Activated naive CD8-positive, alpha-beta T cell treated with anti-CD3 and anti-CD28 coated beads, Interleukin-2, amount 50 U/mL, for 24 hours (primary cell): ENCODE measurements at regions not wholly inside any gene's neighbourhood (a gene's known extent, or its start where the extent isn't known, plus 50 kb on each side); places are given as distances from the start of the nearest gene placed in this dataset.

ENCODE experiments used
- ATAC-seq: fragments of 150-1000 bp; cut with Tn5 transposase; one replicate; pipeline ENCODE4 v1.10.0; 2021
- DNase-seq: peaks from one replicate; pipeline ENCODE4 v3.0.0; 2021
- H3K27ac Mint-ChIP-seq: one replicate; pipeline ENCODE4 v1.8.0; 2021; ENCODE audit warnings: mild to moderate bottlenecking, mixed read lengths
- H3K27me3 Mint-ChIP-seq: one replicate; pipeline ENCODE4 v1.8.0; 2021; ENCODE audit warnings: mixed read lengths
- H3K36me3 Mint-ChIP-seq: one replicate; pipeline ENCODE4 v1.8.0; 2021; ENCODE audit warnings: low read depth, mixed read lengths
- H3K4me1 Mint-ChIP-seq: one replicate; pipeline ENCODE4 v1.8.0; 2021; ENCODE audit warnings: mixed read lengths
- H3K4me3 Mint-ChIP-seq: one replicate; pipeline ENCODE4 v1.8.0; 2021; ENCODE audit warnings: mild to moderate bottlenecking, moderate library complexity, mixed read lengths
- H3K9me3 Mint-ChIP-seq: one replicate; pipeline ENCODE4 v1.8.0; 2021; ENCODE audit warnings: mixed read lengths

GRCh38 chr10:83397806-83398205 lies 741.5 kb upstream of the GHITM start:
- Mint-ChIP-seq H3K36me3 (no peaks in the 10 kb centered on the region), H3K4me3 (no peak overlapping the region), H3K27ac (no peak overlapping the region), H3K4me1 (no peaks in the 10 kb centered on the region), H3K9me3 (no peaks in the 10 kb centered on the region), H3K27me3 (no peaks in the 10 kb centered on the region)
- ATAC-seq (no peak), DNase-seq (no peak)

- Mint-ChIP-seq H3K4me1 (no peaks in the 10 kb centered on the region), H3K27me3 (no peaks in the 10 kb centered on the region), H3K36me3 (no peaks in the 10 kb centered on the region), H3K4me3 (no peak overlapping the region), H3K27ac (no peak overlapping the region), H3K9me3 (no peaks in the 10 kb centered on the region)
- DNase-seq (no peak), ATAC-seq (no peak)
Measured at GRCh38 chr10:83410570-83410969, 728.7 kb upstream of the GHITM start.

GRCh38 chr10:83425306-83425705 lies 714.0 kb upstream of the GHITM start:
- Mint-ChIP-seq H3K36me3 (no peaks in the 10 kb centered on the region), H3K9me3 (peaks cover 4% of the 10 kb centered on the region), H3K4me3 (no peak overlapping the region), H3K27ac (no peak overlapping the region), H3K27me3 (no peaks in the 10 kb centered on the region), H3K4me1 (no peaks in the 10 kb centered on the region)
- no peak for ATAC-seq
- no peak for DNase-seq

- H3K9me3 Mint-ChIP-seq: peaks cover 4% of the 10 kb centered on the region
- no peaks in the 10 kb centered on the region for H3K4me1 Mint-ChIP-seq
- DNase-seq (no peak), ATAC-seq (no peak)
- no peak overlapping the region for H3K4me3 Mint-ChIP-seq
- H3K36me3 Mint-ChIP-seq: no peaks in the 10 kb centered on the region
- H3K27ac Mint-ChIP-seq: no peak overlapping the region
- H3K27me3 Mint-ChIP-seq: no peaks in the 10 kb centered on the region
Measured at GRCh38 chr10:83427101-83427500, 712.2 kb upstream of the GHITM start.

GRCh38 chr10:83432261-83433045 lies 706.9 kb upstream of the GHITM start:
- no peak for DNase-seq
- Mint-ChIP-seq H3K36me3 (no peaks in the 10 kb centered on the region), H3K4me3 (no peak overlapping the region), H3K9me3 (no peaks in the 10 kb centered on the region), H3K27ac (no peak overlapping the region), H3K27me3 (no peaks in the 10 kb centered on the region), H3K4me1 (no peaks in the 10 kb centered on the region)
- no peak for ATAC-seq

- Mint-ChIP-seq H3K9me3 (no peaks in the 10 kb centered on the region), H3K27me3 (no peaks in the 10 kb centered on the region), H3K4me3 (no peak overlapping the region), H3K27ac (no peak overlapping the region), H3K36me3 (no peaks in the 10 kb centered on the region), H3K4me1 (no peaks in the 10 kb centered on the region)
- DNase-seq: no peak
- no peak for ATAC-seq
Measured at GRCh38 chr10:83433705-83434104, 705.6 kb upstream of the GHITM start.

GRCh38 chr10:83448013-83448412 lies 691.3 kb upstream of the GHITM start:
- no peak overlapping the region for H3K27ac Mint-ChIP-seq
- H3K27me3 Mint-ChIP-seq: no peaks in the 10 kb centered on the region
- ATAC-seq (no peak), DNase-seq (no peak)
- peaks cover 20% of the 10 kb centered on the region for H3K9me3 Mint-ChIP-seq
- H3K36me3 Mint-ChIP-seq: no peaks in the 10 kb centered on the region
- H3K4me3 Mint-ChIP-seq: no peak overlapping the region
- no peaks in the 10 kb centered on the region for H3K4me1 Mint-ChIP-seq

GRCh38 chr10:83458611-83459010 lies 680.7 kb upstream of the GHITM start:
- H3K27me3 Mint-ChIP-seq: no peaks in the 10 kb centered on the region
- H3K27ac Mint-ChIP-seq: no peak overlapping the region
- peaks cover 7% of the 10 kb centered on the region for H3K9me3 Mint-ChIP-seq
- H3K36me3 Mint-ChIP-seq: no peaks in the 10 kb centered on the region
- no peak overlapping the region for H3K4me3 Mint-ChIP-seq
- no peak for DNase-seq
- H3K4me1 Mint-ChIP-seq: no peaks in the 10 kb centered on the region
- no peak for ATAC-seq

- DNase-seq: no peak
- H3K9me3 Mint-ChIP-seq: peaks cover 10% of the 10 kb centered on the region
- ATAC-seq: no peak
- H3K4me3 Mint-ChIP-seq: no peak overlapping the region
- H3K4me1 Mint-ChIP-seq: no peaks in the 10 kb centered on the region
- H3K36me3 Mint-ChIP-seq: no peaks in the 10 kb centered on the region
- no peak overlapping the region for H3K27ac Mint-ChIP-seq
- no peaks in the 10 kb centered on the region for H3K27me3 Mint-ChIP-seq
Measured at GRCh38 chr10:83459124-83459523, 680.2 kb upstream of the GHITM start.

- Mint-ChIP-seq H3K27me3 (no peaks in the 10 kb centered on the region), H3K27ac (no peak overlapping the region), H3K4me1 (no peaks in the 10 kb centered on the region)
Measured at GRCh38 chr10:83469728-83470331, 669.5 kb upstream of the GHITM start.

GRCh38 chr10:83476211-83476610 lies 663.1 kb upstream of the GHITM start:
- no peak for DNase-seq
- H3K36me3 Mint-ChIP-seq: no peaks in the 10 kb centered on the region
- H3K4me3 Mint-ChIP-seq: no peak overlapping the region
- no peak for ATAC-seq
- H3K27me3 Mint-ChIP-seq: no peaks in the 10 kb centered on the region
- peaks cover 26% of the 10 kb centered on the region for H3K9me3 Mint-ChIP-seq
- H3K27ac Mint-ChIP-seq: no peak overlapping the region
- no peaks in the 10 kb centered on the region for H3K4me1 Mint-ChIP-seq

More at GRCh38 chr10:83469728-83470331, 669.5 kb upstream of the GHITM start:
- Mint-ChIP-seq H3K4me3 (no peak overlapping the region), H3K9me3 (peaks cover 12% of the 10 kb centered on the region), H3K36me3 (no peaks in the 10 kb centered on the region)
- no peak for DNase-seq
- ATAC-seq: no peak

GRCh38 chr10:83489161-83489560 lies 650.1 kb upstream of the GHITM start:
- no peak for ATAC-seq
- DNase-seq: no peak
- Mint-ChIP-seq H3K27ac (no peak overlapping the region), H3K27me3 (no peaks in the 10 kb centered on the region), H3K36me3 (no peaks in the 10 kb centered on the region), H3K4me3 (no peak overlapping the region), H3K4me1 (no peaks in the 10 kb centered on the region), H3K9me3 (peaks cover 14% of the 10 kb centered on the region)

- no peak overlapping the region for H3K27ac Mint-ChIP-seq
- H3K4me1 Mint-ChIP-seq: no peaks in the 10 kb centered on the region
- ATAC-seq (no peak), DNase-seq (no peak)
- H3K36me3 Mint-ChIP-seq: no peaks in the 10 kb centered on the region
- no peak overlapping the region for H3K4me3 Mint-ChIP-seq
- H3K9me3 Mint-ChIP-seq: peaks cover 15% of the 10 kb centered on the region
- H3K27me3 Mint-ChIP-seq: no peaks in the 10 kb centered on the region
Measured at GRCh38 chr10:83492004-83492403, 647.3 kb upstream of the GHITM start.

GRCh38 chr10:83512681-83513080 lies 626.6 kb upstream of the GHITM start:
- Mint-ChIP-seq H3K4me3 (no peak overlapping the region), H3K9me3 (peaks cover 11% of the 10 kb centered on the region), H3K27me3 (no peaks in the 10 kb centered on the region), H3K36me3 (no peaks in the 10 kb centered on the region), H3K4me1 (no peaks in the 10 kb centered on the region), H3K27ac (no peak overlapping the region)
- DNase-seq (no peak), ATAC-seq (no peak)

GRCh38 chr10:83515001-83515400 lies 624.3 kb upstream of the GHITM start:
- H3K36me3 Mint-ChIP-seq: no peaks in the 10 kb centered on the region
- peaks cover 11% of the 10 kb centered on the region for H3K9me3 Mint-ChIP-seq
- no peak overlapping the region for H3K27ac Mint-ChIP-seq

More at GRCh38 chr10:83515001-83515400, 624.3 kb upstream of the GHITM start:
- Mint-ChIP-seq H3K4me1 (no peaks in the 10 kb centered on the region), H3K4me3 (no peak overlapping the region), H3K27me3 (no peaks in the 10 kb centered on the region)
- no peak for ATAC-seq
- no peak for DNase-seq
